GM12878 (cell line): ENCODE measurements at regions not wholly inside any gene's neighbourhood (a gene's known extent, or its start where the extent isn't known, plus 50 kb on each side); places are given as distances from the start of the nearest gene placed in this dataset.
A peak's percentile ranks its signal among the peaks of the same experiment; 100 is the strongest.

Experiments used
- ELK1 ChIP-seq: IDR thresholded peaks from 2 replicates; pipeline ENCODE4 v1.6.1; 2012; ENCODE audit warnings: low read depth, low read length, improper control_type of control experiment
- ETV6 ChIP-seq, 2 experiments: fragments of 450-650 bp in 1 of 2; IDR thresholded peaks in 1 of 2; conservative IDR thresholded peaks in 1 of 2; 2 replicates each; pipeline ENCODE4 v1.6.1; 2014; ENCODE audit warnings: antibody characterized with exemption in 1 of 2, borderline replicate concordance in 1 of 2, low read depth in 1 of 2, mild to moderate bottlenecking in 1 of 2, moderate library complexity in 1 of 2
- FOXK2 ChIP-seq: fragments of 450-650 bp; IDR thresholded peaks from 2 replicates; pipeline ENCODE4 v1.6.1; 2017; ENCODE audit warnings: mild to moderate bottlenecking, moderate library complexity
- HCFC1 ChIP-seq: fragments of 150-350 bp; IDR thresholded peaks from 2 replicates; pipeline ENCODE4 v1.6.1; 2014; ENCODE audit warnings: low read length
- IKZF2 ChIP-seq, 2 experiments: fragments of 450-650 bp; IDR thresholded peaks; 2 replicates each; pipeline ENCODE4 v1.6.1; 2017; ENCODE audit warnings: mild to moderate bottlenecking in 2 of 2, moderate library complexity in 2 of 2
- IRF5 ChIP-seq: fragments of 450-650 bp; IDR thresholded peaks from 2 replicates; pipeline ENCODE4 v1.6.1; 2017; ENCODE audit warnings: borderline replicate concordance
- MAX ChIP-seq: IDR thresholded peaks from 2 replicates; pipeline ENCODE4 v1.6.1; 2012; ENCODE audit warnings: low read depth, low read length, improper control_type of control experiment
- MTA3 ChIP-seq: IDR thresholded peaks from 2 replicates; pipeline ENCODE4 v1.6.1; 2012; ENCODE audit warnings: low read length, inconsistent platforms, borderline replicate concordance
- NFYA ChIP-seq: IDR thresholded peaks from 2 replicates; pipeline ENCODE4 v1.6.1; 2011; ENCODE audit warnings: low read depth, mild to moderate bottlenecking, low read length, improper control_type of control experiment, borderline replicate concordance
- NFYB ChIP-seq: IDR thresholded peaks from 2 replicates; pipeline ENCODE4 v1.6.1; 2011; ENCODE audit warnings: low read depth, mild to moderate bottlenecking, low read length, improper control_type of control experiment, moderate library complexity; ENCODE audit not compliant: insufficient read depth
- PAX8 ChIP-seq: fragments of 450-650 bp; IDR thresholded peaks from 2 replicates; pipeline ENCODE4 v1.6.1; 2017; ENCODE audit warnings: mild to moderate bottlenecking, moderate library complexity
- PBX3 ChIP-seq: IDR thresholded peaks from 2 replicates; pipeline ENCODE4 v1.6.1; 2011; ENCODE audit warnings: mild to moderate bottlenecking, low read depth, low read length, moderate library complexity; ENCODE audit not compliant: insufficient replicate concordance
- POLR2AphosphoS2 ChIP-seq: IDR thresholded peaks from 2 replicates; pipeline ENCODE4 v1.6.1; 2011; ENCODE audit warnings: low read depth, mild to moderate bottlenecking, low read length, improper control_type of control experiment, moderate library complexity
- POLR2AphosphoS5 ChIP-seq: IDR thresholded peaks from 2 replicates; pipeline ENCODE4 v1.6.1; 2011; ENCODE audit warnings: mild to moderate bottlenecking, low read length, inconsistent platforms
- RAD21 ChIP-seq: IDR thresholded peaks from 2 replicates; pipeline ENCODE4 v1.6.1; 2011; ENCODE audit warnings: mild to moderate bottlenecking, low read depth, low read length, moderate library complexity; ENCODE audit not compliant: insufficient read depth
- RAD51 ChIP-seq: fragments of 450-650 bp; IDR thresholded peaks from 2 replicates; pipeline ENCODE4 v1.6.1; 2016; ENCODE audit warnings: moderate library complexity, mild to moderate bottlenecking, inconsistent platforms
- SMC3 ChIP-seq: IDR thresholded peaks from 2 replicates; pipeline ENCODE4 v1.6.1; 2011; ENCODE audit warnings: low read length, improper control_type of control experiment, borderline replicate concordance
- SP1 ChIP-seq: IDR thresholded peaks from one replicate; pipeline ENCODE4 v1.6.1; 2011; ENCODE audit warnings: low read depth, low read length
- TAF1 ChIP-seq: IDR thresholded peaks from 2 replicates; pipeline ENCODE4 v1.6.1; 2011; ENCODE audit warnings: mild to moderate bottlenecking, low read depth, low read length, borderline replicate concordance
- WRNIP1 ChIP-seq: IDR thresholded peaks from 2 replicates; pipeline ENCODE4 v1.6.1; 2011; ENCODE audit warnings: low read depth, low read length, improper control_type of control experiment, borderline replicate concordance
- YBX1 ChIP-seq: fragments of 450-650 bp; IDR thresholded peaks from 2 replicates; pipeline ENCODE4 v1.6.1; 2016; ENCODE audit warnings: antibody characterized with exemption
- ZNF217 ChIP-seq: fragments of 450-650 bp; IDR thresholded peaks from 2 replicates; pipeline ENCODE4 v1.6.1; 2017; ENCODE audit warnings: antibody characterized with exemption, mild to moderate bottlenecking
- TF ChIP-seq, protein P1 (sequence below): fragments of 450-650 bp; IDR thresholded peaks from 2 replicates; pipeline ENCODE4 v1.6.1; 2017; ENCODE audit warnings: antibody characterized with exemption, mild to moderate bottlenecking, moderate library complexity

DNA sequence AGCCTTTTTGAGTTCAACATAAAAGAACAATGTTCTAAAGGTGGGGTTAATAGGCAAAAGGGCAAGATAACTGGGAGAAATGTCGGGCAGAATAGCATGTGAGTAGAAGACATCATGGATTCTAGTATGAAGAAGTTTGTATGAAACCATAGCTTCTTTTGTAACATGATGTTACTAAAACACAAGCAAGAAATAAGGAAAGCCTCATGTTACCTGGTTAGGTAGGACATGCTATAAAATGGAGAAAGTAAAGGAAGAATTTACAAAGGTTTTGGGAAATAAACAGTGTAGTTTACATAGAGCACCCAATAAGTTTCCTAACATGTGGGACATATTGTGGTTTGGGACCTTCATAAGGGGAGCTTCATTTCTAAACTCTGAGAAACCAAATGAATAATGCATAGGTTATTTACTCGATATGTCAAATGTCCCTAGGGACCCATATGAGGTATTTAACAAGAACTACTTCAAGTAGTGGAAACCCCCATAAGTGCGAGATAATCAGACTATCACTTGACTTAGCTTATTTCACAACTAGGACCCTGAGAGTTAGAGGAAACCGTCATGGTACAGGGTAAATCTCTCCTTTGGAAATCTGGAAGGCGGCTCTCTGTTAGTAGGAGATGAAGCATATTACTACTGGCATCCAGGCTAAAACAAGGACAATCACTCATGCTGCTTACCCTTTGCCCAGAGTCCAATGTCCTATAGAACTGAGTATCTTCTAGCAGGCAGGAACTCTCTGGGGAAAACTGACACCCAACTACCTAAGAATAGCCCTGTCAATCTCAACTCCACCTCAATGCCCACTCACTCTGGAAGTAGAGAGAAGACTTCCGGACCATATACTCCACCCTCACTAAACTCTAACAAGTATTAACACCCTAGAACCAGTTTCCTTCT, 57.5 kb downstream of the ILRUN start (continued):
- TF ChIP-seq ETV6 (conservative IDR thresholded peaks at IDR 0.05 in 1 of 2, IDR thresholded peaks at IDR 0.05 in 1 of 2; ENCODE audit: borderline replicate concordance in 1 of 2, low read depth in 1 of 2) (peak in 1 of 2 experiments; percentile 65; a peak in 1 of 4 replicates), YBX1 (0 out of 2 replicates have a peak, but pooled peaks have one; percentile 2), ELK1 (no peak), POLR2AphosphoS2 (no peak), SP1 (no peak), NFYA (no peak), ZNF217 (no peak), IKZF2 (IDR thresholded peaks at IDR 0.05) (peak; percentile 93 to 94), MTA3 (no peak), PAX8 (peak; percentile 77; the same call in 1 of the 2 replicates), HCFC1 (no peak), RAD21 (no peak), PBX3 (peak; percentile 90), FOXK2 (no peak), NFYB (no peak), POLR2AphosphoS5 (peak; percentile 38; the same call in 1 of the 2 replicates), SMC3 (no peak; the same call in 1 of the 2 replicates), MAX (no peak), RAD51 (0 out of 2 replicates have a peak, but pooled peaks have one; percentile 34), WRNIP1 (no peak), TAF1 (no peak), IRF5 (no peak)
- TF ChIP-seq, protein P1, sequence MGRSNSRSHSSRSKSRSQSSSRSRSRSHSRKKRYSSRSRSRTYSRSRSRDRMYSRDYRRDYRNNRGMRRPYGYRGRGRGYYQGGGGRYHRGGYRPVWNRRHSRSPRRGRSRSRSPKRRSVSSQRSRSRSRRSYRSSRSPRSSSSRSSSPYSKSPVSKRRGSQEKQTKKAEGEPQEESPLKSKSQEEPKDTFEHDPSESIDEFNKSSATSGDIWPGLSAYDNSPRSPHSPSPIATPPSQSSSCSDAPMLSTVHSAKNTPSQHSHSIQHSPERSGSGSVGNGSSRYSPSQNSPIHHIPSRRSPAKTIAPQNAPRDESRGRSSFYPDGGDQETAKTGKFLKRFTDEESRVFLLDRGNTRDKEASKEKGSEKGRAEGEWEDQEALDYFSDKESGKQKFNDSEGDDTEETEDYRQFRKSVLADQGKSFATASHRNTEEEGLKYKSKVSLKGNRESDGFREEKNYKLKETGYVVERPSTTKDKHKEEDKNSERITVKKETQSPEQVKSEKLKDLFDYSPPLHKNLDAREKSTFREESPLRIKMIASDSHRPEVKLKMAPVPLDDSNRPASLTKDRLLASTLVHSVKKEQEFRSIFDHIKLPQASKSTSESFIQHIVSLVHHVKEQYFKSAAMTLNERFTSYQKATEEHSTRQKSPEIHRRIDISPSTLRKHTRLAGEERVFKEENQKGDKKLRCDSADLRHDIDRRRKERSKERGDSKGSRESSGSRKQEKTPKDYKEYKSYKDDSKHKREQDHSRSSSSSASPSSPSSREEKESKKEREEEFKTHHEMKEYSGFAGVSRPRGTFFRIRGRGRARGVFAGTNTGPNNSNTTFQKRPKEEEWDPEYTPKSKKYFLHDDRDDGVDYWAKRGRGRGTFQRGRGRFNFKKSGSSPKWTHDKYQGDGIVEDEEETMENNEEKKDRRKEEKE: no peak
